ENCODE measurements at regions not wholly inside any gene's neighbourhood (a gene's known extent, or its start where the extent isn't known, plus 50 kb on each side); places are given as distances from the start of the nearest gene placed in this dataset.
"Not testable (repeated sequence)": the region's sequence is repeated elsewhere in the genome, so short reads cannot be mapped to it uniquely, and the experiment has no call there.

GRCh38 chr1:98516306-98516705 lies 145.2 kb upstream of the SNX7 start:
- ChIA-PET POLR2A (no interaction called here), CTCF (no interaction called here)
- 56% methylated on average over 2 of the region's 2 CpGs for WGBS (ENCODE audit: missing lambda C conversion rate)
- DNase-seq (ENCODE audit: low read depth in 1 of 2, low spot score in 1 of 2): no peak
- no peak overlapping the region for H3K4me3 ChIP-seq
- no peaks in the 10 kb centered on the region for H3K4me1 ChIP-seq
- no peak overlapping the region for H3K27ac ChIP-seq
- no peak for ATAC-seq
- H3K9me3 ChIP-seq: no peaks in the 10 kb centered on the region
- H3K4me2 ChIP-seq: no peak overlapping the region
- no peak for FAIRE-seq
- no peak for TF ChIP-seq POLR2A (IDR thresholded peaks at IDR 0.05; ENCODE audit: low read length)
- no peak for TF ChIP-seq BHLHE40 (IDR thresholded peaks at IDR 0.05; ENCODE audit: low read depth, low read length)
- TF ChIP-seq ZC3H11A (IDR thresholded peaks at IDR 0.05): no peak
- no peak for TF ChIP-seq NR3C1 (IDR thresholded peaks at IDR 0.05)
- no peak for TF ChIP-seq E2F6 (IDR thresholded peaks at IDR 0.05; ENCODE audit: borderline replicate concordance, low read depth)
- no peak for TF ChIP-seq RAD21 (conservative IDR thresholded peaks at IDR 0.05 in 1 of 2, IDR thresholded peaks at IDR 0.05 in 1 of 2)
- no peak for TF ChIP-seq EHMT2 (IDR thresholded peaks at IDR 0.05; ENCODE audit: low read depth)
- TF ChIP-seq CEBPB (IDR thresholded peaks at IDR 0.05): no peak
- no peak for TF ChIP-seq CBX8 (IDR thresholded peaks at IDR 0.05)
- TF ChIP-seq BCL3 (IDR thresholded peaks at IDR 0.05): no peak
- TF ChIP-seq PBX3 (IDR thresholded peaks at IDR 0.05): no peak
- TF ChIP-seq NFE2L2 (conservative IDR thresholded peaks at IDR 0.05; ENCODE audit: low read length): no peak
- TF ChIP-seq REST (IDR thresholded peaks at IDR 0.05): no peak
- TF ChIP-seq CHD4 (IDR thresholded peaks at IDR 0.05; ENCODE audit: borderline replicate concordance): no peak
- no peak for TF ChIP-seq PHF8 (IDR thresholded peaks at IDR 0.05; ENCODE audit: borderline replicate concordance, low read depth)
- no peak for TF ChIP-seq HDAC2 (IDR thresholded peaks at IDR 0.05)

GRCh38 chr1:98515744-98516143 lies 145.8 kb upstream of the SNX7 start:
- whole genome bisulfite sequencing (ENCODE audit: missing lambda C conversion rate): 100% methylated on average over 1 of the region's 1 CpG
- no peaks in the 10 kb centered on the region for H3K9me3 ChIP-seq
- TF ChIP-seq RARB (CRISPR knock-in tag; IDR thresholded peaks at IDR 0.05) (no peak), CHD2 (IDR thresholded peaks at IDR 0.05; ENCODE audit: low read length, partially characterized antibody) (no peak), CTCF (IDR thresholded peaks at IDR 0.05) (no peak), EHMT2 (IDR thresholded peaks at IDR 0.05; ENCODE audit: low read depth) (no peak), RNF2 (IDR thresholded peaks at IDR 0.05; ENCODE audit: borderline replicate concordance, low read depth) (no peak), EHF (CRISPR knock-in tag; IDR thresholded peaks at IDR 0.05) (no peak)
- CTCF ChIA-PET: no interaction called here
- no peak overlapping the region for H3K4me3 ChIP-seq
- ATAC-seq (no peak), DNase-seq (ENCODE audit: low read depth in 1 of 2, low spot score in 1 of 2) (no peak), FAIRE-seq (no peak)
- no peak overlapping the region for H3K4me2 ChIP-seq
- H3K4me1 ChIP-seq: no peaks in the 10 kb centered on the region
- no peak overlapping the region for H3K27ac ChIP-seq
- POLR2A ChIA-PET: no interaction called here

- H3K27ac ChIP-seq; CTCF ChIA-PET; FAIRE-seq; H3K9me3 ChIP-seq; POLR2A ChIA-PET; H3K4me1 ChIP-seq; ATAC-seq; DNase-seq (ENCODE audit: low read depth in 1 of 2, low spot score in 1 of 2); H3K4me2 ChIP-seq; H3K4me3 ChIP-seq: not testable (repeated sequence)
- WGBS (ENCODE audit: missing lambda C conversion rate): 82% methylated on average over 3 of the region's 27 CpGs
Observed at GRCh38 chr1:98512216-98512615, 149.3 kb upstream of the SNX7 start.
